ENCODE measurements at regions not wholly inside any gene's neighbourhood (a gene's known extent, or its start where the extent isn't known, plus 50 kb on each side); places are given as distances from the start of the nearest gene placed in this dataset.
"Not testable (repeated sequence)": the region's sequence is repeated elsewhere in the genome, so short reads cannot be mapped to it uniquely, and the experiment has no call there.

DNA sequence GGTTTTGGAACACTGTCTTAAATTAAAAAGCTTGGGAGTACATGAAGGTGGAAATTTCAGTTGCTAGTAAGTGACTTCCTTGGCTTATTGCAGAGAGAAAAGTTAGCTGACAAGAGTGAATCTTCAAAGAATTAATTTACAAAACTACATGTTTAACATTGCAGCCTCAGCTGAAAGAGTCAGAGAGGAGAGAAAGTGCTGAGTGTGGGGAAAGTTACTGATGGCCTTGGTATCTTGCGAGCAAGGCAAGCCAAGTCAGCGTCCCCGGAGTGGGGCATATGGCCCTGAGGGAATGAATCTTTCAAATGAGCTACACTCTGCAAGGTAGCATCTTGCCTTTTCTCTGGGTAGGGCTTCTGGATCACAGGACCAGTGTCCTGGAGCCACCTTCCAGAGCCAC is 131.3 kb downstream of the LPIN1 start:
- TF ChIP-seq, protein P1, sequence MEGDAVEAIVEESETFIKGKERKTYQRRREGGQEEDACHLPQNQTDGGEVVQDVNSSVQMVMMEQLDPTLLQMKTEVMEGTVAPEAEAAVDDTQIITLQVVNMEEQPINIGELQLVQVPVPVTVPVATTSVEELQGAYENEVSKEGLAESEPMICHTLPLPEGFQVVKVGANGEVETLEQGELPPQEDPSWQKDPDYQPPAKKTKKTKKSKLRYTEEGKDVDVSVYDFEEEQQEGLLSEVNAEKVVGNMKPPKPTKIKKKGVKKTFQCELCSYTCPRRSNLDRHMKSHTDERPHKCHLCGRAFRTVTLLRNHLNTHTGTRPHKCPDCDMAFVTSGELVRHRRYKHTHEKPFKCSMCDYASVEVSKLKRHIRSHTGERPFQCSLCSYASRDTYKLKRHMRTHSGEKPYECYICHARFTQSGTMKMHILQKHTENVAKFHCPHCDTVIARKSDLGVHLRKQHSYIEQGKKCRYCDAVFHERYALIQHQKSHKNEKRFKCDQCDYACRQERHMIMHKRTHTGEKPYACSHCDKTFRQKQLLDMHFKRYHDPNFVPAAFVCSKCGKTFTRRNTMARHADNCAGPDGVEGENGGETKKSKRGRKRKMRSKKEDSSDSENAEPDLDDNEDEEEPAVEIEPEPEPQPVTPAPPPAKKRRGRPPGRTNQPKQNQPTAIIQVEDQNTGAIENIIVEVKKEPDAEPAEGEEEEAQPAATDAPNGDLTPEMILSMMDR (conservative IDR thresholded peaks at IDR 0.05; ENCODE audit: low read depth, low read length): no peak
- DNase-seq (ENCODE audit: low read depth): no peak
- H3K4me3 ChIP-seq (ENCODE audit: low read depth, low read length): no peak overlapping the region

DNA sequence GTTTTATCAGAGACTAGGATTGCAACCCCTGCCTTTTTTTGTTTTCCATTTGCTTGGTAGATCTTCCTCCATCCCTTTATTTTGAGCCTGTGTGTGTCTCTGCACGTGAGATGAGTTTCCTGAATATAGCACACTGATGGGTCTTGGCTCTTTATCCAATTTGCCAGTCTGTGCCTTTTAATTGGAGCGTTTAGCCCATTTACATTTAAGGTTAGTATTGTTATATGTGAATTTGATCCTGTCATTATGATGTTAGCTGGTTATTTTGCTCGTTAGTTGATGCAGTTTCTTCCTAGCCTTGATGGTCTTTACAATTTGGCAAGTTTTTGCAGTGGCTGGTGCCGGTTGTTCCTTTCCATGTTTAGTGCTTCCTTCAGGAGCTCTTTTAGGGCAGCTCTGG is 138.8 kb downstream of the LPIN1 start:
- DNase-seq (ENCODE audit: low read depth); H3K4me3 ChIP-seq (ENCODE audit: low read depth, low read length): not testable (repeated sequence)

DNA sequence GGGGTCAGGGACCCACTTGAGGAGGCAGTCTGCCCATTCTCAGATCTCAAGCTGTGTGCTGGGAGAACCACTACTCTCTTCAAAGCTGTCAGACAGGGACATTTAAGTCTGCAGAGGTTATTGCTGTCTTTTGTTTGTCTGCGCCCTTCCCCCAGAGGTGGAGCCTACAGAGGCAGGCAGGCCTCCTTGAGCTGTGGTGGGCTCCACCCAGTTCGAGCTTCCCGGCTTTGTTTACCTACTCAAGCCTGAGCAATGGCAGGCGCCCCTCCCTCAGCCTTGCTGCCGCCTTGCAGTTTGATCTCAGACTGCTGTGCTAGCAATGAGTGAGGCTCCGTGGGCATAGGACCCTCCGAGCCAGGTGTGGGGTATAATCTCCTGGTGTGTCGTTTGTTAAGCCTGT is 140.5 kb downstream of the LPIN1 start:
- not testable (repeated sequence) for DNase-seq (ENCODE audit: low read depth); H3K4me3 ChIP-seq (ENCODE audit: low read depth, low read length)

DNA sequence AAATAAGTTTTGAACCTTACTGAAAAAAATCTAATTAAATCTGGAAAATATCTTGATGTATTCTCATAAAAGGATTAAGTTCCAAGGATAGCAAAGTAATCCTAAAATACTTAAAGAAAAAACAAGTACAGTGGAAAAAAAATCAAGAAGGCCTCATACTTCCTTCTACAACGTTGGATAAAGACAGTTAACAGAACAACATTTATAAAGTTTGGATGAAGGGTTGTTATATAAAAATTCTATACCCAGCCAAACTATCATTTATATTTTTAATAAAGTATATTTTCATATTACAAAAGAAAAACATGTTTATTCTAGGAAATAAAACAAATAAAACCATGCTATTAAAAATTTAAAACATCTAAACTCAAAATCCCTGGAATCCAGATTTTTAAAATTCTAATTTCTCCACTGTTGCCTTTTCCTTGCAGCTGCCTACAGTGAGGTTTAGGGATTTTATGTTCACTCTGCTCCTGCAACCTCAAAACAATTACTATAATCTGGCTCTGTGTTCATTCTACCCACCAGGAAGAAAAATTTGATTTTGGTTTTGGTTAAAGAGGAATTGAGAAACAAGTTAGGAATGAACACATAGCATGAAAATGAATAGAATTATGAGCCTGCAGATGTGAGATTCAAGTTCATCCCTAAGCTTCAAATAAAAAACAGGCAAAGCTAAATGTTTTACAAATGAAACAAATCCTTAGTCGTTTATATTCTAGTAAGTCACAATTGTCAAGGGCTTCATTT is 142.8 kb downstream of the LPIN1 start:
- H3K4me3 ChIP-seq (ENCODE audit: low read depth, low read length): no peak overlapping the region
- no peak for DNase-seq (ENCODE audit: low read depth)
- TF ChIP-seq, protein P1 (conservative IDR thresholded peaks at IDR 0.05; ENCODE audit: low read depth, low read length): no peak

DNA sequence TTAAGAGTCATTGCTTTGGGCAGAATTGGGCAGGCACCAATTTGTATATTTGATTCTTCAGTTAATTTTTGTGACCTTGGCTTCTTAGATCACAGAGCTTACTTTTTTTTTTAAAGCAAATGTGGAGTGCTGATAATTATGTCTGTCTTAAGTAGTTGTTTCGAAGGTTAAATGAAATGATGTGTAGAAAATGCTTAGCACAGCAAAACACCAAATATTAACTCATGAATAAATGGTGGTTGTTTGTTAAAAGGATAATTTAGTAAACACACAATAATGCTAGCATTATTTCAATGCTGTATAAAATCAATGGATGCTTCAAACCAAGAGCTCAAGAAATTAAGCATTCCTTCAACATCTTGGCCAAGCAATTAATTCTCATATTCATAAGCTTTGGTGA is 143.4 kb downstream of the LPIN1 start:
- DNase-seq (ENCODE audit: low read depth): no peak
- TF ChIP-seq, protein P1 (conservative IDR thresholded peaks at IDR 0.05; ENCODE audit: low read depth, low read length): no peak

DNA sequence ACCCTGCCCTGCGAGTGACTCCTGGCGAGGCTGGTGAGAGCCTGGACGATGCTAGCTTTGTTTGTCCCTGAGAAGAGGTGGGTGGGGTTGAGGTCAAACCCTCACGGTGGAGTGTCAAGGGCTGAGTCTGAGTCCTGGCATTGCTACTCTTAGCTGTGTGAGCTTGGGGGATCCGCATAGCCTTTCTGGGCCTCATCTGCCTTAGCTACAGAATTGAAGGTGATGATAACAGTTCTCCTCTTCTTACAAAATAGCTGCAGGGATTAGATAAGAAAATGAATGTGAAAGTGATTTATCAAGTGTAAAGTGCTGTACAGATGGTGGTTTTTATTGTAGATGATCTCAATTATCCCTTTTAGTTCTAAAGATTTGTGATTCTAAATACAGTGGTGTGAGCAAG is 144.6 kb downstream of the LPIN1 start:
- H3K4me3 ChIP-seq (ENCODE audit: low read depth, low read length): no peak overlapping the region
- TF ChIP-seq, protein P1 (conservative IDR thresholded peaks at IDR 0.05; ENCODE audit: low read depth, low read length): no peak
- DNase-seq (ENCODE audit: low read depth): no peak

More for the DNA sequence above, 143.4 kb downstream of the LPIN1 start:
- no peak overlapping the region for H3K4me3 ChIP-seq (ENCODE audit: low read depth, low read length)

DNA sequence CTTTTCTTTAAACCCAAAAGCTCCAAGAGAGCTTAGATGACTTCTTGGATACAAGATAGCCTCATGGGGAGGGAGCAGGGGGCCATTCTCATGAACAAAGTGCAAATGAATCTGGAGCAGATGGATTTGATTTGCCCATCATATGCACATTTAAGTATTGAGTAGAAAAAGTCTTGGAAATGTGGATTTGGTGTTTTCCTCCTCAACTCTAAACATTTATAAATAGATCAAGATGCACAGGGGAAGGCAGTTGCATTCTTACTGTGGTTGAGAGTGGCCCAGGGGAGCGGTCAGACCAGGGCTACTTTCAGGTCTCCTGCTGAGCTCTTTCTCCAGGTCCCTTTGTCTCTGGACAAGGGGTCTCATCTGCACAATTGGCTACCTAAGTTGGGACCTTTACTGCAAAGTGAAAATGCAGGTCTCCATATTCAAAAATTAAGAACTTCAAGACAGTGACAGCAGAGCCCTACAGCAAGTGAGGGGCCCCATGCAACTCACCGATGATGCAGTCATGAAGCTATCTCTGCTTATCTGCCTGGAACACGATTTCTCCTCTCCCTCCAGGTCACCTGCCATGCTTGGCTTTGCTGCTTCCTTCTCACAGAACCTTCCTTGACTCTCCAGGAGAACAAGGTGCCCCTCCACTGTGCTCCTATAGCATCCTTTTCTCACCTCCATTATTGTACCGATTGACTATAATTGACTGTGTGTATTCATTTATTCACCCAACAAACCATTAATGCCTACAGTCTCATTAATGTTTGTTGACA is 145.4 kb downstream of the LPIN1 start:
- TF ChIP-seq, protein P1 (conservative IDR thresholded peaks at IDR 0.05; ENCODE audit: low read depth, low read length): no peak
- DNase-seq (ENCODE audit: low read depth): no peak
- no peak overlapping the region for H3K4me3 ChIP-seq (ENCODE audit: low read depth, low read length)

DNA sequence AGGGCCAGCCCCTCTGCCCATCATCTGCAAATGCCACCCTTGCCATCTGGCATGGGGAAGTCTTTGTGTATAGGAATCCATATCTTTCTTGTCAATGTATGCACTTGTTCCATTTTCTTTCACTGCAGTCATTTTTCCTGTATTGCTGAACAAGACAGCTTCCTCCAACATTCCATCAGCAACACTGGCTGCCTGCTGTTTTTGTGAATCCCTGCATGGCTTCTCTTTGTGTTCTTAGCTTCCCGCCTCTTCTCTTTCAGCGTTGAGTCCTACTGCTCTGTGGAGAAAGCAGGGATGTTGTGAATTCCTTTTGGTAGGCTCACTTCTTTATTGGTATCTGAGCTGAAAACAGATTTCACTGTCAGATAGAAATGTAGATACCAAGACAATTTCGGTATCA is 150.0 kb downstream of the LPIN1 start:
- DNase-seq (ENCODE audit: low read depth): peak; percentile 28
- TF ChIP-seq, protein P1 (conservative IDR thresholded peaks at IDR 0.05; ENCODE audit: low read depth, low read length): no peak
- no peak overlapping the region for H3K4me3 ChIP-seq (ENCODE audit: low read depth, low read length)

All from choroid plexus epithelial cell (primary cell).